T-cell (primary cell): ENCODE measurements at regions not wholly inside any gene's neighbourhood (a gene's known extent, or its start where the extent isn't known, plus 50 kb on each side); places are given as distances from the start of the nearest gene placed in this dataset.
"Not testable (repeated sequence)": the region's sequence is repeated elsewhere in the genome, so short reads cannot be mapped to it uniquely, and the experiment has no call there.

Experiments
- ATAC-seq, 4 experiments: fragments of 200-7000 bp in 3 of 4; fragments of 150-1000 bp in 1 of 4; cut with Tn5 transposase; replicated peaks in 1 of 4; 1 replicate in 3 of 4; 2 replicates in 1 of 4; pipeline ENCODE4 v1.10.0; 2021; ENCODE audit warnings: moderate library complexity in 3 of 4, mild to moderate bottlenecking in 2 of 4, moderate number of reproducible peaks in 1 of 4
- CTCF ChIA-PET, 2 donors: fragments of 300-600 bp; sonication (Branson Sonifier 250); formaldehyde crosslinking; loops; one replicate each; lab custom pipeline; 2022; ENCODE audit warnings: antibody characterized with exemption in 2 of 2; lab: Charles Lee
- POLR2A ChIA-PET, 2 donors: fragments of 300-600 bp; sonication (Branson Sonifier 250); formaldehyde crosslinking; loops; one replicate each; lab custom pipeline; 2022; ENCODE audit warnings: antibody characterized with exemption in 2 of 2; lab: Charles Lee
- DNase-seq, 35 experiments: peaks; one replicate each; pipeline versions ENCODE4 v3.0.0 to v3.0.0-alpha.2; 2013 to 2023
- H3K27ac ChIP-seq: one replicate; pipeline ENCODE4 v1.5.1; 2013; ENCODE audit warnings: low read length
- H3K27me3 ChIP-seq, 2 experiments: replicated peaks in 1 of 2; 1 replicate in 1 of 2; 2 replicates in 1 of 2; pipeline versions ENCODE4 v1.6.1 to v1.7.0; 2013; ENCODE audit warnings: low read length in 1 of 2, mixed read lengths in 1 of 2; ENCODE audit not compliant: control insufficient read depth in 2 of 2, insufficient read depth in 2 of 2; ENCODE audit errors: extremely low read depth in 1 of 2
- H3K36me3 ChIP-seq, 2 donors: 1 replicate in 1 of 2; 2 replicates in 1 of 2; pipeline versions ENCODE4 v1.6.1 to v1.7.0; 2013; ENCODE audit warnings: low read length in 1 of 2; ENCODE audit not compliant: control insufficient read depth in 2 of 2, insufficient read depth in 1 of 2; ENCODE audit errors: extremely low read depth in 1 of 2
- H3K4me1 ChIP-seq, 2 experiments: 1 replicate in 1 of 2; 2 replicates in 1 of 2; pipeline versions ENCODE4 v1.6.1 to v1.7.0; 2013; ENCODE audit warnings: low read length in 2 of 2, mixed read lengths in 1 of 2; ENCODE audit not compliant: insufficient read depth in 2 of 2, control insufficient read depth in 1 of 2; ENCODE audit errors: extremely low read depth in 1 of 2
- H3K4me3 ChIP-seq, 2 donors: 1 replicate in 1 of 2; 2 replicates in 1 of 2; pipeline versions ENCODE4 v1.5.1 to v1.7.0; 2013; ENCODE audit warnings: mild to moderate bottlenecking in 2 of 2, low read length in 1 of 2, moderate library complexity in 1 of 2; ENCODE audit not compliant: control insufficient read depth in 1 of 2; ENCODE audit errors: extremely low read depth in 1 of 2
- H3K9me3 ChIP-seq: 2 replicates; pipeline ENCODE4 v1.7.0; 2013
- H3K27ac Mint-ChIP-seq, 2 donors: one replicate each; pipeline ENCODE4 v1.8.0; 2020 to 2021; ENCODE audit warnings: mild to moderate bottlenecking in 2 of 2, mixed read lengths in 2 of 2
- H3K27me3 Mint-ChIP-seq, 2 donors: one replicate each; pipeline ENCODE4 v1.8.0; 2021 to 2022; ENCODE audit warnings: mixed read lengths in 2 of 2
- H3K36me3 Mint-ChIP-seq: one replicate; pipeline ENCODE4 v1.8.0; 2021; ENCODE audit warnings: mixed read lengths
- H3K4me1 Mint-ChIP-seq, 3 donors: one replicate each; pipeline ENCODE4 v1.8.0; 2020 to 2022; ENCODE audit warnings: mixed read lengths in 3 of 3, mild to moderate bottlenecking in 1 of 3
- H3K4me3 Mint-ChIP-seq, 3 donors: one replicate each; pipeline ENCODE4 v1.8.0; 2020 to 2022; ENCODE audit warnings: mild to moderate bottlenecking in 3 of 3, mixed read lengths in 3 of 3, moderate library complexity in 3 of 3
- H3K9me3 Mint-ChIP-seq, 3 donors: one replicate each; pipeline ENCODE4 v1.8.0; 2020 to 2022; ENCODE audit warnings: mixed read lengths in 3 of 3
- WGBS: methylation state at CpG from one replicate; pipeline ENCODE4 v1.1.5; 2013; ENCODE audit warnings: missing lambda C conversion rate; ENCODE audit not compliant: insufficient coverage; 5-methylcytosine and 5-hydroxymethylcytosine counted together

GRCh38 chr7:138386821-138387220 is 73.2 kb upstream of the TRIM24 start:
- Histone ChIP-seq H3K36me3 (no peaks in the 10 kb centered on the region), H3K4me1 (no peaks in the 10 kb centered on the region), H3K4me3 (no peak overlapping the region), H3K27ac (no peak overlapping the region), H3K27me3 (no peaks in the 10 kb centered on the region), H3K9me3 (no peaks in the 10 kb centered on the region)
- no peaks in the 10 kb centered on the region for H3K4me1 Mint-ChIP-seq
- no peak for DNase-seq
- no CpG with 5 or more reads among the region's 4 CpGs for WGBS
- H3K9me3 Mint-ChIP-seq: peaks cover 0 to 4% (median 0%) of the 10 kb centered on the region in 3 donors
- ChIA-PET CTCF (no interaction called here), POLR2A (interaction anchor here in 1 of 2 donors (0.6 kb wide), 1 partner anchor 430 kb away, joined by 3 read pairs; no protein-coding TSS in a partner anchor)
- no peaks in the 10 kb centered on the region for H3K36me3 Mint-ChIP-seq
- ATAC-seq: no peak
- H3K4me3 Mint-ChIP-seq: no peak overlapping the region
- no peaks in the 10 kb centered on the region for H3K27me3 Mint-ChIP-seq
- H3K27ac Mint-ChIP-seq: no peak overlapping the region

- H3K4me1 Mint-ChIP-seq: no peaks in the 10 kb centered on the region
- no peaks in the 10 kb centered on the region for H3K9me3 ChIP-seq
- no peak overlapping the region for H3K4me3 ChIP-seq
- H3K27ac ChIP-seq: no peak overlapping the region
- POLR2A ChIA-PET: interaction anchor here in 1 of 2 donors (0.6 kb wide), 1 partner anchor 284 kb away, joined by 5 read pairs; no protein-coding TSS in a partner anchor
- ATAC-seq (no peak), DNase-seq (no peak)
- no peaks in the 10 kb centered on the region for H3K27me3 ChIP-seq
- H3K27me3 Mint-ChIP-seq: no peaks in the 10 kb centered on the region
- H3K4me1 ChIP-seq: no peaks in the 10 kb centered on the region
- no peak overlapping the region for H3K4me3 Mint-ChIP-seq
- H3K36me3 ChIP-seq: no peaks in the 10 kb centered on the region
- CTCF ChIA-PET: no interaction called here
- H3K27ac Mint-ChIP-seq: no peak overlapping the region
- 80% methylated on average over 2 of the region's 6 CpGs for WGBS
- H3K9me3 Mint-ChIP-seq: peaks cover 0 to 4% (median 0%) of the 10 kb centered on the region in 3 donors
- H3K36me3 Mint-ChIP-seq: no peaks in the 10 kb centered on the region
These were observed 72.1 kb upstream of the TRIM24 start for GRCh38 chr7:138387755-138388475.

- no peaks in the 10 kb centered on the region for H3K27me3 ChIP-seq
- no peaks in the 10 kb centered on the region for H3K4me1 Mint-ChIP-seq
- H3K36me3 ChIP-seq: no peaks in the 10 kb centered on the region
- POLR2A ChIA-PET: no interaction called here
- H3K4me3 ChIP-seq: no peak overlapping the region
- 33% methylated on average over 1 of the region's 1 CpG for WGBS
- no peak overlapping the region for H3K27ac Mint-ChIP-seq
- H3K27me3 Mint-ChIP-seq: no peaks in the 10 kb centered on the region
- no peaks in the 10 kb centered on the region for H3K36me3 Mint-ChIP-seq
- no peak for DNase-seq
- no peak for ATAC-seq
- no peak overlapping the region for H3K4me3 Mint-ChIP-seq
- H3K9me3 Mint-ChIP-seq: peaks cover 0 to 4% (median 0%) of the 10 kb centered on the region in 3 donors
- CTCF ChIA-PET: interaction anchor here in 1 of 2 donors (1.0 kb wide), 1 partner anchor 58 kb away, joined by 4 read pairs; no protein-coding TSS in a partner anchor
- H3K27ac ChIP-seq: no peak overlapping the region
- H3K4me1 ChIP-seq: no peaks in the 10 kb centered on the region
- H3K9me3 ChIP-seq: no peaks in the 10 kb centered on the region
These were observed 71.2 kb upstream of the TRIM24 start for GRCh38 chr7:138388673-138389491.

GRCh38 chr7:138395763-138396162 is 64.3 kb upstream of the TRIM24 start:
- Histone ChIP-seq H3K4me3 (no peak overlapping the region), H3K36me3 (no peaks in the 10 kb centered on the region), H3K27me3 (no peaks in the 10 kb centered on the region), H3K4me1 (no peaks in the 10 kb centered on the region), H3K27ac (no peak overlapping the region), H3K9me3 (no peaks in the 10 kb centered on the region)
- ChIA-PET POLR2A (no interaction called here), CTCF (no interaction called here)
- Mint-ChIP-seq H3K36me3 (no peaks in the 10 kb centered on the region), H3K4me3 (no peak overlapping the region), H3K27me3 (no peaks in the 10 kb centered on the region), H3K4me1 (no peaks in the 10 kb centered on the region), H3K27ac (no peak overlapping the region), H3K9me3 (no peaks in the 10 kb centered on the region)
- no CpG with 5 or more reads among the region's 3 CpGs for WGBS
- ATAC-seq (no peak), DNase-seq (no peak)

GRCh38 chr7:138396251-138397070 is 63.6 kb upstream of the TRIM24 start:
- H3K27me3 ChIP-seq: no peaks in the 10 kb centered on the region
- no peak overlapping the region for H3K4me3 ChIP-seq
- H3K36me3 Mint-ChIP-seq: no peaks in the 10 kb centered on the region
- no peak overlapping the region for H3K27ac ChIP-seq
- no peaks in the 10 kb centered on the region for H3K27me3 Mint-ChIP-seq
- POLR2A ChIA-PET: no interaction called here
- H3K36me3 ChIP-seq: no peaks in the 10 kb centered on the region
- DNase-seq: no peak
- H3K4me1 ChIP-seq: no peaks in the 10 kb centered on the region
- CTCF ChIA-PET: no interaction called here
- no peak overlapping the region for H3K27ac Mint-ChIP-seq
- H3K4me1 Mint-ChIP-seq: no peaks in the 10 kb centered on the region
- WGBS: no CpG with 5 or more reads among the region's 3 CpGs
- ATAC-seq: no peak
- H3K4me3 Mint-ChIP-seq: no peak overlapping the region
- no peaks in the 10 kb centered on the region for H3K9me3 ChIP-seq
- H3K9me3 Mint-ChIP-seq: no peaks in the 10 kb centered on the region

- H3K9me3 ChIP-seq, H3K4me3 Mint-ChIP-seq, H3K9me3 Mint-ChIP-seq, H3K36me3 Mint-ChIP-seq, H3K4me3 ChIP-seq, H3K36me3 ChIP-seq, ATAC-seq, H3K27ac Mint-ChIP-seq, H3K4me1 Mint-ChIP-seq, H3K27me3 Mint-ChIP-seq, H3K27ac ChIP-seq, H3K4me1 ChIP-seq, DNase-seq, POLR2A ChIA-PET, H3K27me3 ChIP-seq, CTCF ChIA-PET: not testable (repeated sequence)
- 100% methylated on average over 1 of the region's 3 CpGs for WGBS
These were observed 63.0 kb upstream of the TRIM24 start for GRCh38 chr7:138397071-138397433.
